Nephron (organoid): ENCODE measurements at regions not wholly inside any gene's neighbourhood (a gene's known extent, or its start where the extent isn't known, plus 50 kb on each side); places are given as distances from the start of the nearest gene placed in this dataset.
A peak's percentile ranks its signal among the peaks of the same experiment; 100 is the strongest.

ENCODE experiments used
- H3K27ac Mint-ChIP-seq, 3 experiments: 2 replicates each; pipeline ENCODE4 v1.8.0; 2020; ENCODE audit warnings: mixed read lengths in 3 of 3, mild to moderate bottlenecking in 2 of 3, moderate library complexity in 1 of 3
- H3K27me3 Mint-ChIP-seq: 2 replicates; pipeline ENCODE4 v1.8.0; 2021; ENCODE audit warnings: low read depth, mild to moderate bottlenecking, moderate library complexity, mixed read lengths
- H3K36me3 Mint-ChIP-seq: 2 replicates; pipeline ENCODE4 v1.8.0; 2020; ENCODE audit warnings: low read depth, mixed read lengths
- H3K4me1 Mint-ChIP-seq: 2 replicates; pipeline ENCODE4 v1.8.0; 2020; ENCODE audit warnings: mixed read lengths
- H3K4me3 Mint-ChIP-seq, 3 experiments: 2 replicates each; pipeline ENCODE4 v1.8.0; 2020; ENCODE audit warnings: mild to moderate bottlenecking in 3 of 3, mixed read lengths in 3 of 3, moderate library complexity in 2 of 3
- H3K9me3 Mint-ChIP-seq: 2 replicates; pipeline ENCODE4 v1.8.0; 2020; ENCODE audit warnings: mixed read lengths
- TF ChIP-seq, protein P1 (sequence below), 3 experiments: fragments of 200-600 bp; sonication (generic); IDR thresholded peaks; one replicate each; pipeline ENCODE4 v1.5.0; 2021; ENCODE audit warnings: antibody characterized with exemption in 3 of 3; ENCODE audit not compliant: unreplicated experiment in 3 of 3

DNA sequence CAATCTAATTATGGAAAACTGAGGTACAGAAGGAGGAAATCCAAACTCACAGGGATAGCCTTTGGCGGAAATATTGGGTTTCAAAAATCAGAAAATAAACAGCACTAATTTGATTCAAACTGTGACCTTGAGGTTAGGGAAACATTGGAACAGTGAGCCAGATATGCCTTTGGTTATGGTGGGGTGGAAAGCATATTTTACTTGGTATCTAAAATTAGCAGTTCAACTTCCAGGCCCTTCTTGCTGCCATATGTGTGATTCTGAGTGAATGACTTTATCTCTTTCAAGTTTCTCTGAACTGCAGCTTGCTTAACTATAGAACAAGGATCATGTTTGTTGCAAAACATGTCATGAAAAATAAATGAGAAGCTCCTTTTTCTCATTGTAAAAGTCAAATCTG is 240.9 kb upstream of the VEGFC start:
- H3K9me3 Mint-ChIP-seq: no peaks in the 10 kb centered on the region
- TF ChIP-seq, protein P1, sequence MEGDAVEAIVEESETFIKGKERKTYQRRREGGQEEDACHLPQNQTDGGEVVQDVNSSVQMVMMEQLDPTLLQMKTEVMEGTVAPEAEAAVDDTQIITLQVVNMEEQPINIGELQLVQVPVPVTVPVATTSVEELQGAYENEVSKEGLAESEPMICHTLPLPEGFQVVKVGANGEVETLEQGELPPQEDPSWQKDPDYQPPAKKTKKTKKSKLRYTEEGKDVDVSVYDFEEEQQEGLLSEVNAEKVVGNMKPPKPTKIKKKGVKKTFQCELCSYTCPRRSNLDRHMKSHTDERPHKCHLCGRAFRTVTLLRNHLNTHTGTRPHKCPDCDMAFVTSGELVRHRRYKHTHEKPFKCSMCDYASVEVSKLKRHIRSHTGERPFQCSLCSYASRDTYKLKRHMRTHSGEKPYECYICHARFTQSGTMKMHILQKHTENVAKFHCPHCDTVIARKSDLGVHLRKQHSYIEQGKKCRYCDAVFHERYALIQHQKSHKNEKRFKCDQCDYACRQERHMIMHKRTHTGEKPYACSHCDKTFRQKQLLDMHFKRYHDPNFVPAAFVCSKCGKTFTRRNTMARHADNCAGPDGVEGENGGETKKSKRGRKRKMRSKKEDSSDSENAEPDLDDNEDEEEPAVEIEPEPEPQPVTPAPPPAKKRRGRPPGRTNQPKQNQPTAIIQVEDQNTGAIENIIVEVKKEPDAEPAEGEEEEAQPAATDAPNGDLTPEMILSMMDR (IDR thresholded peaks at IDR 0.05; ENCODE audit: unreplicated experiment in 3 of 3): no peak
- no peaks in the 10 kb centered on the region for H3K27me3 Mint-ChIP-seq
- H3K36me3 Mint-ChIP-seq: no peaks in the 10 kb centered on the region
- no peak overlapping the region for H3K4me3 Mint-ChIP-seq
- no peak overlapping the region for H3K27ac Mint-ChIP-seq
- no peaks in the 10 kb centered on the region for H3K4me1 Mint-ChIP-seq

DNA sequence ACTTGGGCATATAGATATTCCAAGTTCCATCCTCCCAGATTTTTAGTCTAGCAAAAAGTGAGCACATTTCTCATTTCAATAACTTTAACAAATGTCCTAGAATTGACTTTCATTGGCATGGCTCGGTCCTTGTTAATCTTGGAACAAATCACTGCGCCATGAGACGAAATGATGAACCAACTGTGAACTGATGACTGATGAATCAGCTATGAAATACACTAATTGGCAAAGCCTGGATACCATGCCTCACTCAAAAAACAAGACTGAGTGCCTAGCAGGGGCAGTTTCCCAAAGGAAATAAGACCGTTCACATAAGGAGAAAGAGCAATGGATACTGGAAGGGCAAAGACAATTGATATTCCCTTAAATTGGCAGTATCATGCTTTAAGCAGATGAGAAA is 248.6 kb upstream of the VEGFC start:
- H3K36me3 Mint-ChIP-seq: no peaks in the 10 kb centered on the region
- no peaks in the 10 kb centered on the region for H3K9me3 Mint-ChIP-seq
- H3K4me1 Mint-ChIP-seq: no peaks in the 10 kb centered on the region
- TF ChIP-seq, protein P1 (IDR thresholded peaks at IDR 0.05; ENCODE audit: unreplicated experiment in 3 of 3): no peak
- H3K4me3 Mint-ChIP-seq: no peak overlapping the region
- no peaks in the 10 kb centered on the region for H3K27me3 Mint-ChIP-seq
- no peak overlapping the region for H3K27ac Mint-ChIP-seq

GRCh38 chr4:177047070-177047850 is 254.5 kb upstream of the VEGFC start:
- no peaks in the 10 kb centered on the region for H3K36me3 Mint-ChIP-seq
- H3K27me3 Mint-ChIP-seq: no peaks in the 10 kb centered on the region
- no peak overlapping the region for H3K4me3 Mint-ChIP-seq
- no peak overlapping the region for H3K27ac Mint-ChIP-seq
- H3K4me1 Mint-ChIP-seq: no peaks in the 10 kb centered on the region
- H3K9me3 Mint-ChIP-seq: no peaks in the 10 kb centered on the region
- TF ChIP-seq, protein P1 (IDR thresholded peaks at IDR 0.05; ENCODE audit: unreplicated experiment in 3 of 3): peak; percentile 83 to 85 (median 85)

GRCh38 chr4:177047851-177048174 is 255.1 kb upstream of the VEGFC start:
- TF ChIP-seq, protein P1 (IDR thresholded peaks at IDR 0.05; ENCODE audit: unreplicated experiment in 3 of 3): no peak
- no peak overlapping the region for H3K4me3 Mint-ChIP-seq
- no peaks in the 10 kb centered on the region for H3K36me3 Mint-ChIP-seq
- H3K27me3 Mint-ChIP-seq: no peaks in the 10 kb centered on the region
- H3K9me3 Mint-ChIP-seq: no peaks in the 10 kb centered on the region
- no peak overlapping the region for H3K27ac Mint-ChIP-seq
- H3K4me1 Mint-ChIP-seq: no peaks in the 10 kb centered on the region

- H3K4me1 Mint-ChIP-seq: no peaks in the 10 kb centered on the region
- no peak overlapping the region for H3K27ac Mint-ChIP-seq
- no peaks in the 10 kb centered on the region for H3K36me3 Mint-ChIP-seq
- no peak overlapping the region for H3K4me3 Mint-ChIP-seq
- TF ChIP-seq, protein P1 (IDR thresholded peaks at IDR 0.05; ENCODE audit: unreplicated experiment in 3 of 3): peak; percentile 14 to 39 (median 18)
- no peaks in the 10 kb centered on the region for H3K9me3 Mint-ChIP-seq
- H3K27me3 Mint-ChIP-seq: peaks cover 3% of the 10 kb centered on the region
These were observed 258.1 kb upstream of the NEIL3 start for GRCh38 chr4:177051473-177052060.
